HG03354 (cell line): ENCODE measurements at regions not wholly inside any gene's neighbourhood (a gene's known extent, or its start where the extent isn't known, plus 50 kb on each side); places are given as distances from the start of the nearest gene placed in this dataset.

Source experiments
- ATAC-seq: cut with Tn5 transposase; IDR thresholded peaks from one replicate; pipeline ENCODE4 v1.9.1; 2021; ENCODE audit warnings: mild to moderate bottlenecking; ENCODE audit not compliant: unreplicated experiment, poor library complexity, severe bottlenecking

GRCh38 chr9:79135681-79136415, 435.9 kb upstream of the TLE4 start:
- ATAC-seq = no peak

- ATAC-seq = no peak
These were observed 431.0 kb upstream of the TLE4 start for GRCh38 chr9:79140751-79141150.

- ATAC-seq = no peak
These were observed 428.6 kb upstream of the TLE4 start for GRCh38 chr9:79143211-79143610.

GRCh38 chr9:79145442-79145841, 426.3 kb upstream of the TLE4 start:
- ATAC-seq = no peak

GRCh38 chr9:79149585-79149984, 422.2 kb upstream of the TLE4 start:
- ATAC-seq = no peak

- no peak for ATAC-seq
These were observed 420.0 kb upstream of the TLE4 start for GRCh38 chr9:79151791-79152190.

GRCh38 chr9:79152306-79152705, 419.5 kb upstream of the TLE4 start:
- ATAC-seq = no peak

GRCh38 chr9:79154806-79155205, 417.0 kb upstream of the TLE4 start:
- ATAC-seq = no peak

- ATAC-seq = no peak
These were observed 416.5 kb upstream of the TLE4 start for GRCh38 chr9:79155308-79155707.

- ATAC-seq = no peak
These were observed 408.2 kb upstream of the TLE4 start for GRCh38 chr9:79163544-79163943.

- no peak for ATAC-seq
These were observed 407.4 kb upstream of the TLE4 start for GRCh38 chr9:79164406-79164805.

GRCh38 chr9:79165020-79165780, 406.6 kb upstream of the TLE4 start:
- no peak for ATAC-seq

GRCh38 chr9:79166005-79166404, 405.8 kb upstream of the TLE4 start:
- no peak for ATAC-seq

GRCh38 chr9:79170643-79171042, 401.1 kb upstream of the TLE4 start:
- ATAC-seq = no peak

GRCh38 chr9:79173932-79174331, 397.8 kb upstream of the TLE4 start:
- no peak for ATAC-seq

- ATAC-seq = no peak
These were observed 395.6 kb upstream of the TLE4 start for GRCh38 chr9:79176014-79176697.

- no peak for ATAC-seq
These were observed 386.9 kb upstream of the TLE4 start for GRCh38 chr9:79184831-79185230.

GRCh38 chr9:79185866-79186265, 385.9 kb upstream of the TLE4 start:
- no peak for ATAC-seq

- no peak for ATAC-seq
These were observed 382.2 kb upstream of the TLE4 start for GRCh38 chr9:79189511-79189924.

- no peak for ATAC-seq
These were observed 378.8 kb upstream of the TLE4 start for GRCh38 chr9:79193001-79193400.
